Stomach (tissue), 4 donors: ENCODE measurements at regions not wholly inside any gene's neighbourhood (a gene's known extent, or its start where the extent isn't known, plus 50 kb on each side); places are given as distances from the start of the nearest gene placed in this dataset.

Experiments
- POLR2A ChIP-seq, 4 donors: fragments of 450-650 bp; IDR thresholded peaks; one replicate each; pipeline ENCODE4 v1.6.1; 2016; ENCODE audit warnings: antibody characterized with exemption in 4 of 4, control low read depth in 2 of 4, mild to moderate bottlenecking in 1 of 4, moderate library complexity in 1 of 4
- POLR2AphosphoS5 ChIP-seq, 3 donors: sonication (generic); formaldehyde crosslinking; IDR thresholded peaks; one replicate each; pipeline ENCODE4 v1.6.1; 2016; ENCODE audit warnings: antibody characterized with exemption in 3 of 3
- TF ChIP-seq, protein P1 (sequence below), 7 experiments: fragments of 450-650 bp in 4 of 7; fragments of 200-600 bp in 3 of 7; sonication (generic) in 3 of 7; IDR thresholded peaks; one replicate each; pipeline ENCODE4 v1.5.1; 2016 to 2019; ENCODE audit warnings: antibody characterized with exemption in 7 of 7, control low read depth in 2 of 7, mild to moderate bottlenecking in 1 of 7

DNA sequence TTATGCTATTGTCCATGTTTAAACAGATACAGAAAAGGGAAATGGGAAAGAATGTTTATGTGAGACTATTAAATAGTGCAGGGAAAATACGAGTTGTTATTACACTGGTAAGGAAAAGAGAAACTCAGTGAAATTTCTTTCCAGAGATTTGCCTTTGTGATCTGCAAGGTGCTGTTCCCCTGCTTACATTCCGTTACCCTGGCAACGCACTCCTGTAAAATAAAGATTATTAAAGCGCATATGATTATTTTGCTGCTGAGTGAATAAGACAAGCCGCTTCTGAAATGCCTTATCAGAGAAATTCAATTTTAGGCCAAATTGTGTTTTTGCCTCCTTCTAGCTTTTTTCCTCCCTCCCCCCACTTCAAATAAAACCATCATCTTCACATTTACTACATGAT lies 328.6 kb upstream of the PMFBP1 start:
- TF ChIP-seq POLR2AphosphoS5 (IDR thresholded peaks at IDR 0.05) (no peak), POLR2A (IDR thresholded peaks at IDR 0.05) (no peak)
- TF ChIP-seq, protein P1, sequence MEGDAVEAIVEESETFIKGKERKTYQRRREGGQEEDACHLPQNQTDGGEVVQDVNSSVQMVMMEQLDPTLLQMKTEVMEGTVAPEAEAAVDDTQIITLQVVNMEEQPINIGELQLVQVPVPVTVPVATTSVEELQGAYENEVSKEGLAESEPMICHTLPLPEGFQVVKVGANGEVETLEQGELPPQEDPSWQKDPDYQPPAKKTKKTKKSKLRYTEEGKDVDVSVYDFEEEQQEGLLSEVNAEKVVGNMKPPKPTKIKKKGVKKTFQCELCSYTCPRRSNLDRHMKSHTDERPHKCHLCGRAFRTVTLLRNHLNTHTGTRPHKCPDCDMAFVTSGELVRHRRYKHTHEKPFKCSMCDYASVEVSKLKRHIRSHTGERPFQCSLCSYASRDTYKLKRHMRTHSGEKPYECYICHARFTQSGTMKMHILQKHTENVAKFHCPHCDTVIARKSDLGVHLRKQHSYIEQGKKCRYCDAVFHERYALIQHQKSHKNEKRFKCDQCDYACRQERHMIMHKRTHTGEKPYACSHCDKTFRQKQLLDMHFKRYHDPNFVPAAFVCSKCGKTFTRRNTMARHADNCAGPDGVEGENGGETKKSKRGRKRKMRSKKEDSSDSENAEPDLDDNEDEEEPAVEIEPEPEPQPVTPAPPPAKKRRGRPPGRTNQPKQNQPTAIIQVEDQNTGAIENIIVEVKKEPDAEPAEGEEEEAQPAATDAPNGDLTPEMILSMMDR (IDR thresholded peaks at IDR 0.05): no peak
